22Rv1 (cell line): ENCODE measurements at regions not wholly inside any gene's neighbourhood (a gene's known extent, or its start where the extent isn't known, plus 50 kb on each side); places are given as distances from the start of the nearest gene placed in this dataset.

Experiments used
- ZFX ChIP-seq: fragments of 450-650 bp; IDR thresholded peaks from 2 replicates; pipeline ENCODE4 v1.6.1; 2017; ENCODE audit warnings: antibody characterized with exemption, borderline replicate concordance
- TF ChIP-seq, protein P1 (sequence below): fragments of 450-650 bp; IDR thresholded peaks from 2 replicates; pipeline ENCODE4 v1.5.1; 2017; ENCODE audit warnings: mild to moderate bottlenecking

DNA sequence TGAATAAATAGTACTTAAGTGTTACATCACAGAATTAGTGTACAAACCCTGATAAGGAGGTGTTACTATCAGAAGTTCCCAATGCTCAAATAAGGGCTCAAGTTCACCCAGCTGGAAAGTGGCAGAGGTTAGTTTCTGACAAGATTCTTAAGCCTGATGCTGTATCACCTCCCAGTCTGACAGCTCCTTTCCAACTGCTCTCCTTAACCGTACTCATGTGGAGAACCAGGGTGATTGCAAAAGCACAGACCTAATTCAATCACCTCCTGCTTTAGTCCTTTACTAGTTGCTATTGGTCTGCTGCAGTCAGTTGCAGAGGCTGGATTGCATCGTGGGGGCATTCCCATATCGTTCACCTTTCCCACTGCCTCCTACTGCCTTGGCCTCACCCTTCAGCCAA lies 100.4 kb upstream of the ZNF618 start:
- no peak for TF ChIP-seq ZFX
- TF ChIP-seq, protein P1, sequence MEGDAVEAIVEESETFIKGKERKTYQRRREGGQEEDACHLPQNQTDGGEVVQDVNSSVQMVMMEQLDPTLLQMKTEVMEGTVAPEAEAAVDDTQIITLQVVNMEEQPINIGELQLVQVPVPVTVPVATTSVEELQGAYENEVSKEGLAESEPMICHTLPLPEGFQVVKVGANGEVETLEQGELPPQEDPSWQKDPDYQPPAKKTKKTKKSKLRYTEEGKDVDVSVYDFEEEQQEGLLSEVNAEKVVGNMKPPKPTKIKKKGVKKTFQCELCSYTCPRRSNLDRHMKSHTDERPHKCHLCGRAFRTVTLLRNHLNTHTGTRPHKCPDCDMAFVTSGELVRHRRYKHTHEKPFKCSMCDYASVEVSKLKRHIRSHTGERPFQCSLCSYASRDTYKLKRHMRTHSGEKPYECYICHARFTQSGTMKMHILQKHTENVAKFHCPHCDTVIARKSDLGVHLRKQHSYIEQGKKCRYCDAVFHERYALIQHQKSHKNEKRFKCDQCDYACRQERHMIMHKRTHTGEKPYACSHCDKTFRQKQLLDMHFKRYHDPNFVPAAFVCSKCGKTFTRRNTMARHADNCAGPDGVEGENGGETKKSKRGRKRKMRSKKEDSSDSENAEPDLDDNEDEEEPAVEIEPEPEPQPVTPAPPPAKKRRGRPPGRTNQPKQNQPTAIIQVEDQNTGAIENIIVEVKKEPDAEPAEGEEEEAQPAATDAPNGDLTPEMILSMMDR = no peak
